ENCODE measurements at regions not wholly inside any gene's neighbourhood (a gene's known extent, or its start where the extent isn't known, plus 50 kb on each side); places are given as distances from the start of the nearest gene placed in this dataset.
"Not testable (repeated sequence)": the region's sequence is repeated elsewhere in the genome, so short reads cannot be mapped to it uniquely, and the experiment has no call there.

DNA sequence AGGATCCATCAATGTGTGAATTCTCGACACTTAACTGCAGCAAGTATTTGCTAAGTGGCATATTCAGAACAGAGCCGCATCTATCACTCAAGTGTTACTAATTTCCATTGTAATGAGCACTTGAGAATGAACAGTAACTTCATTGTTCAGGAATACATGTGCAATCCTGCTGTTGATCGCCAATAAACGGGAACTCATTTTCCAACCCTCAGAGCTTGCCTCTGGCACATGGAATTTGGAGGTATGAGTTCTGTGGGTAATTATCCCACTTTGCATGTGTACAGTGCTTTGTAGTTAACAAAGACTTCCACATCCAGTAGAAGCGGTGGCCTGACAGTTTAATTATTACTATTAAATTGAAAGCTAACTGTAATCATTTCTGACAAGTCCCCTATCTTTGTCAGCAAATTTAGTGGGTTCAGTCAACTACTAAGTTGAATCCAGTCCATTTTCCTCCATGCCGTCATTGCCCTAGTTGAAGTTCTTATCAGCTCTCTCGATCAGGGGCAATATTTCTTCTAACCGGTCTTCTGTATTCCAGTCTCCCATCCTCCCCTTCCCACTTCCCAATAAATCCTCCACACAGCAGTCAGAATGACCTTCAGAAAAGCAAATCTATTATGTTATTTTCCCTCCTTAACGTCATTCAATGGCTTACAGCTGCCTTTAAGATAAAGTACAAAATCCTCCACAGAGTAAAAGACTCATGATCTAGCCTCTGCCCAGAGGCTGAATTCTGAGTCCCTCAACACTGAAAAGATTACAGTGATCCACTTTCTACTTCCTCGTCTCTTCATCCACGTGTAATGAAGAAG, 62.4 kb upstream of the GBA3 start:
- DNase-seq, result peak; percentile 10

DNA sequence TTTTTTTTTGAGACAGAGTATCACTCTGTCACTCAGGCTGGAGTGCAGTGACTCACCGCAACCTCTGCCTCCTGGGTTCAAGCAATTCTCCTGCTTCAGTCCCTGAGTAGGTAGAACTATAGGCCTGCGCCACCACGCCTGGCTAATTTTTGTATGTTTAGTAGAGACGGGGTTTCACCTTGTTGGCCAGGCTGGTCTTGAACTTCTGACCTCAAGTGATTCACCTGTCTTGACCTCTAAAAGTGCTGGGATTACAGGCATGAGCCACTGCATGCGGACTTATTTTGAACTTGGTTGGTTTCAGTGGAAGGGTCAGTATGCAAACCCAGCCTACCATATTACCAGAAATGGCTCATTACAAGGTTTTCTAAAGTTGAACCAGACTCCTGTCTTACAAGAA, 61.6 kb upstream of the GBA3 start:
- DNase-seq, result not testable (repeated sequence)

DNA sequence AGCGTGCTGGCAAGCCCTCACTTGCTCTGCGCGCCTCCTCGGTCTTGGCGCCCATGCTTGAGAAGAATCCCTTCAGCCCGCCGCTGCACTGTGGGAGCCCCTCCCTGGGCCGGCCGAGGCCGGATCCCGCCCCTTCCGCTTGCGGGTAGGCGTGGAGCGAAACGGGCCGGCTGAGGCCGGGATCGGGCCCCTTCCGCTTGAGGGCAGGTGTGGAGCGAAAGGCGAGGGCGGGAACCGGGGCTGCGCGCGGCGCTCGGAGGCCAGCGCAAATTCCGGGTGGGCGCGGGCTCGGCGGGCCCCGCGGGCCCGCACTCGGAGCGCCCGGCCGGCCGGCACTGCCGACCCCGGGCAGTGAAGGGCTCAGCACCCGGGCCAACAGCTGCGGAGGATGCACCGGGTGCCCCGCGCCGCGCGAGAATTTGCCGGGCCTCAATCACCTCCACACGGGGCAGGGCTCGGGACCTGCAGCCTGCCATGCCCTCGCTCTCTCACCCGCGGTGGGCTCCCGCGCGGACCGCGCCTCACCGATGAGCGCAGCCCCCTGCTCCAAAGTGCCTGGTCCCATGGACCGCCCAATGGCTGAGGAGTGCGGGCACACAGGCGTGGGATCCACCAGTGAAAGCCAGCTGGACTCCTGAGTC, 58.1 kb upstream of the GBA3 start:
- no peak for DNase-seq

DNA sequence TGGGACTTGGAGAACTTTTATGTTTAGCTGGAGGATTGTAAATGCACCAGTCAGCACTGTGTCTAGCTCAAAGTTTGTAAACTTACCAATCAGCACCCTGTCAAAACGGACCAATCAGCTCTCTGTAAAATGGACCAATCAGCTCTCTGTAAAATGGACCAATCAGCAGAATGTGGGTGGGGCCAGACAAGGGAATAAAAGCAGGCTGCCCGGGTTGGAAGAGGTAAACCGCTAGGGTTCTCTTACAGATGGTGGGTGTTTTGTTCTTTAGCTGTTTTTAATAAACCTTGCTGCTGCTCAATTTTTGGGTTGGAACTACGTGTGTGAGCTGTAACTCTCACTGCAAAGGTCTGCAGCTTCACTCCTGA, 57.6 kb upstream of the GBA3 start:
- not testable (repeated sequence) for DNase-seq

DNA sequence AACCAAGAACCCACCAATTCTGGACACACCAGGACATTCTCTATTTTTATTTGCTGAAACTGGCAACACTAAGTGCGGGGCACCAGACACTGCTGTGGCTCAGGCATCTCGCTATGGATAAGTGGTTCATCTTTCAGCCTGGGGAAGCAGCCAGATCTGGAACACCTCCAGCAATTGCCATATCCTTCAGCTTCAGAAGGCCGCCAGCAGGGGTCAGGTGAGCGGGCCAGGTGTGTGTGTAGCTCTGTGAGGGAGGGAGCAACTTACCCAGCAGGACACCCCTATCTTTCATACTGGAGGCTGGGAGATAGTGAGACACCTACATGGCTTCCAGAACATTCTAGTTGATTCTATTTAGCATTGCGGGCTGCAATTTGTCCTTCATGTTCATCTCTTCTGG, 57.0 kb upstream of the GBA3 start:
- no peak for DNase-seq

DNA sequence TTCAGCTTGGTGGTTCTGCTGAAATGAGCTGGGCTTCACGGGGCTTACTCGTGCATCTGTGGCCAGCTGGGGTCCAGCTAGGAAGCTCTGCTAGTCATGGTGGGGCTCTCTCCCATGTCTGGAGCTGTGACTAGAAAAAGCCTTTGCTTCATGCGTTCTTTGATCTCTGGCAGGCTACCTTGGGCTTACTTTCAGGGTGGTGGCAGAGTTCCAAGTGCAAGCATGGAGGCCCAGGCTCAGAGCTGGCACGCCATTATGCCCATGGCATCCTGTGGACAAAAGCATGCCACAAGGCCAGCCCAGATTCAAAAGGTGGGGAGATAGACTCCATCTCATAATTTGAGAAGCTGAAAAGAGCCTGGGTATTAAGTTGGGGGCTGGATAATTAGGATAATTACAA, 55.4 kb upstream of the GBA3 start:
- DNase-seq, result no peak
